GM18861 (cell line): ENCODE measurements at regions not wholly inside any gene's neighbourhood (a gene's known extent, or its start where the extent isn't known, plus 50 kb on each side); places are given as distances from the start of the nearest gene placed in this dataset.
"Not testable (repeated sequence)": the region's sequence is repeated elsewhere in the genome, so short reads cannot be mapped to it uniquely, and the experiment has no call there.

Source experiments
- ATAC-seq: cut with Tn5 transposase; IDR thresholded peaks from one replicate; pipeline ENCODE4 v1.9.1; 2021; ENCODE audit not compliant: unreplicated experiment

DNA sequence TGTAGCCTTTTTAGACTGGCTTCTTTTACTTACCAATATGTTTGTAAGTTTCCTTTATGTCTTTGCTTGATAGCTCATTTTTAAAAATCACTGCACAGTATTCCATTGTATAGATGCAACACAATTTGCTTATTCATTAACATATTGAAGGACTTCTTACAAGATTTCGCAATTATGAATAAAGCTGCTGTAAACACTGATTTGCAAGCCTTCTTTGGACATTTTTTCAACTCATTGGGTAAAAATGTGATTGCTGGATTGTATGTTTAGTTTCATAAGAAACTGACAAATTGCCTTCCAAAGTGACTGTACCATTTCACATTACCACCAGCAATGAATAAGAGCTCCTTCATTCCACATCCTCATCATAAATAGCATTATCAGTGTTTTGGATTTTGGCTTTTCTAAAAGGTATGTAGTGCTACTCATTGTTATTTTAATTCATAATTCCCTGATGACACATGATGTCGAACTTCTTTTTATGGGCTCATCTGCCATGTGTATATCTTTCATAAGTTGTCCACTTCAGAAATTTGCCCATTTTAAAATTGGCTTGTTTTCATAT, 80.7 kb downstream of the TFAP2B start:
- no peak for ATAC-seq

DNA sequence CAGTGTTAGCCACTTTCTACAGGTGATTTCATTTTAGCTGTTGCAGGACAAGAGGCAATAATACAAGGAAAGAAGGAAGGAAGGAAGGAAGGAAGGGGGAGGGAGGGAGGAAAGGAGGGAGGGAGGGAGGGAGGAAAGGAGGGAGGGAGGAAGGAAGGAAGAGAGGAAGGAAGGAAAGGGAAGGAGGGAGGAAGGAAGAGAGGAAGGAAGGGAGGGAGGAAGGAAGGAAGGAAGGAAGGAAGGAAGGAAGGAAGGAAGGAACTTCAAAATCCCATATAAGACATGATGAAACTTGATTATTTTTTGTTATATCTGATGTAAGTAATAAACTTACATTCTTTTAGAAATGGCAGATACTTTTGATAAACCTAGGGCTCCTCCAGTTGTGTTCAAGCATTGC, 83.6 kb downstream of the TFAP2B start:
- no peak for ATAC-seq

DNA sequence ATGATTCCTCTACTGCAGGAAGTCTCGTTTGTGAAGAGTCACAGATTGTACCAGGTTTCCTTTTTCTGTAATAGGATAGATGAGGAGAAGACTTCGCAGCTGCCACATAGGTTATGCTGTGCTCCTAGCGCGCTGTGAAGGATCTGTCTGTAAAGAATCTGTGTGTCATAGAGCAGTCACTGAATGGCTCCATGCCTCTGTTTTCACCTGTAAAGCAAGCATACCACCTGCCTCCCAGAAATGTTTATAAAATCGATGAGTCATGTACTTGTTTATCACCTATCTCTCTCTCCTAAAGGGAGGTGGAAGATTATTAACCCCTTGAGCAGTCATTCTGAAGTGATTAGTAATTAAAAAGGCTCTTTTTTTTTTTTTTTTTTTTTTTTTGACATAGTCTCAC, 86.6 kb downstream of the TFAP2B start:
- ATAC-seq, result no peak

DNA sequence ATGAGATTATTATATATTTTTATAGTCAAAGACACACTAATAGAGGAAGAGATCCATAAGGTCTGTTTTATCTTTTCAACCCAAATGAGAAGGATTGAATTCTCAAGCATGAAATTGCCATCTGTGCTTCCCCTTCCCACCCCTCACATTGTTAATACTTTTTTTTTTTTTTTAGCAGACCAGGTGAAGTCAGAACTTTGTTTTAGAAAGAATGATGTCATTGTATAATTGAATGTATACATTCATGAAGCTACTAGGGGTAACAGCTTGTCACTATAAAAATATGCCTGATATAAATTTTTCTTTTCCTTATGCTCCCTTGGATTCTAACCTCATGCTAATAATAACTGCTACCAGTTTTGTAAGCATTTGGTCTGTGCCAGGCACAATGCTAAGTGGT, 88.9 kb downstream of the TFAP2B start:
- no peak for ATAC-seq

DNA sequence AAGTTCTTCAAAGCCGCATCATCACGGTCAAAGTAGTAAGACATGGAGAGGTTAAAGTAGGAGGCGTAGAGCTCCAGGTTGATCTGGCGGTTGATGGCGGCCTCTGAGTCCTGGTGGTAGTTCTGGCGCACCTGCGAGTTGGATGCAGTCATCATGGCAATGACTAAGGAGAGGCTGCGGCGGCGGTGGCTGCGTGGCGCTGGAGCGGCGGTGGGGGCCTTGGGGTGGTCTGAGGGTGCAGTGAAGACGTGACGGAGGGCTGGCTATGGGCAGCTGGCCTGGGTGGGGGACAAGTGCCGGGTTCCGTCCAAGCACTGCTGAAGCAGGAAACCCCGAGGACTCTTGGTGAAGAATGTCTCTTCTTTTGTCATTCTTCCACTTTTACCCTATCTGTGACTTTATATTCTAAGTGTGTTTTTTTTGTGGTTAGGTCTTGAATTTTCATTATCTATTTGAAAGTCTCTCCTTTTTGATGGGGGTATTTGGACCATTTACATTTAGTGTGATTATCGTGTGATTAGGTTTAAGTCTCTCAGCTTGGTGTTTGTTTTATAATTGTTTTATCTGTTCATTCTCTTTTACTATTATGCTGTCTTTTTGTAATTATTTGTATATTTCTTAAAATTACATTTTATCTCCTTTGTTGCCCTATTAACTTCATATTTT, 94.6 kb downstream of the TFAP2B start:
- ATAC-seq, result no peak

DNA sequence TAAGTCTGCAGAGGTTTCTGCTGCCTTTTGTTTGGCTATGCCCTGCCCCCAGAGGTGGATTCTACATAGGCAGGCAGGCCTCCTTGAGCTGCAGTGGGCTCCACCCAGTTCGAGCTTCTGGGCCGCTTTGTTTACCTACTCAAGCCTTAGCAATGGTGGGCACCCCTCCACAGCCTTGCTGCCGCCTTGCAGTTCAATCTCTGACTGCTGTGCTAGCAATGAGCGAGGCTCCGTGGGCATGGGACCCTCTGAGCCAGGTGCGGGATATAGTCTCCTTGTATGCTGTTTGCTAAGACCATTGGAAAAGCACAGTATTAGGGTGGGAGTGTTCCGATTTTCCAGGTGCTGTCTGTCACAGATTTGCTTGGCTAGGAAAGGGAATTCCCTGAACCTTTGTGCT, 102.7 kb downstream of the TFAP2B start:
- not testable (repeated sequence) for ATAC-seq

DNA sequence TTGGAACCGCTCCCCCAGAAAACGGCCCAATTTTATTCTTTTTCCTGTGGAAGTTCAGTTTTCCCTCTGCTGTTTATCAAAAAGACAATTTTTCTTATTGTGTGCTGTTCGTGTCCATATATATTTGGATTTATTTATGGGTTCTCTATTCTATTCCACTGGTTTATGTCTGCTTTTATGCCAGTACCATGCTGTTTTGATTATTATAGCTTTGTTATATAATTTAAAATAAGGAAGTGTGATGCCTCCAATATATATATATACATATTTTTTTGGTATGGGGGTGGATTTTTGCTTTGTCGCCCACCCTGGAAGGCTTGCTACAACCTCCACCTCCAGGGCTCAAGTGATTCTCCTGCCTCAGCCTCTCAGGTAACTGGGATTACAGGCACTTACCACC, 103.3 kb downstream of the TFAP2B start:
- ATAC-seq, result no peak

DNA sequence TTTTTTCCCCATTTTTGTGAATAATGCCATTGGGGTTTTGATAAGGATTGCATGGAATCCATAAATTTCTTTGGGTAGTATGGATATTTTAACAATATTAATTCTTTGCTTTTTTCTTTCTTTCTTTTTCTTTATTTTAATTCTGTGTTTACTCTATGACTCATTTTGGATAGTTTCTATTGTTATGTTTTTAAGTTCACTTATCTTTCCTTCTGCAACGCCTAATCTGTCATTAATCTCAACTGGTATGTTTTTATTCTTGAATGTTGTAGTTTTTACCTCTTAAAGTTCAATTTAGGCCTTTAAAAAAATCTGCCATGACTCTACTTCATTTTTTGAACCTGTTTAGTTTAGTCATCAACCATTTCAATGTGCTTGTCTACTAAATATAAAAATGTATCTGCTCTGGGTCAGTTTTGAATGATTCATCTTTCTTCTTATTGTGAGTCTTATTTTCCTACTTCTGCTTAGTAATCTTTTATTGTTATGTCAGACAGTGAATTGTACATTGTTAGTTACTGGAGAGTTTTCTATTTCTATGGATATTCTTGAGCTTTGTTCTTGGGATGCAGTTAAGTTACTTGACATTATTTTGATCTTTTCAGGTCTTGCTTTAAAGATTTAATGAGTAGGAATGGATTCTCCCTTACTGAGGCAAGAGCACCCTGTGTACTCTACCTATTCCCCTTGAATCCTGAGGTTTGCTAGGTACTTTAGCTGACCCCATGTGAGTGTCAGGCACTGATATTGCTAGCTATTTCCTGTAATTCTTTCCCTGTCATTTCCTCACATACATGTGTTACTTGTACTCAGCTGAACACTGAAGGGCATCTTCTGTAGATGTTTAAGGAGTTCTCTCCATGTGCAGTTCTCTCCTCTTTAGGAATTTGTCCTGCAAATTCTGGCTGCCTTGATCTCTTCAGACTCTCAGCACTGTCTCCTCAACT, 104.2 kb downstream of the TFAP2B start:
- no peak for ATAC-seq

DNA sequence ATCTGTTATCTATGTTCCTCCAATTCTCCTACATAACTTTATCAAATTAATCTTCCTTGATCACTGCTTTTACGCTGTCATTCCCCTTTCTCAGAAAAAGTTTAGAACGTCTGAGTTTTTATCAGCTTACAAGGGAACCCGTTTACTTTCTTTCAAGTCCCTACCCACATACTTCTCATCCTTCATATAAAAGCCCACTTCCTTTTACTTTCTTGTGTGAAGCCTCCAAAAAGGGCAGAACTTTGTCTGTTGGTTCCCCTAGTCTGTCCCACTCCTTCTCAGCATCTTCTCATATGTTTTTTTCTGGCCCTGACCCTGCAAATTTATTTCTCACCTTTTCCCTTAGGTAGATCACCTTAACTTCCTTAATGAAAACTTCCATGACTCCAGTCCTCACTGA, 106.1 kb downstream of the TFAP2B start:
- no peak for ATAC-seq

DNA sequence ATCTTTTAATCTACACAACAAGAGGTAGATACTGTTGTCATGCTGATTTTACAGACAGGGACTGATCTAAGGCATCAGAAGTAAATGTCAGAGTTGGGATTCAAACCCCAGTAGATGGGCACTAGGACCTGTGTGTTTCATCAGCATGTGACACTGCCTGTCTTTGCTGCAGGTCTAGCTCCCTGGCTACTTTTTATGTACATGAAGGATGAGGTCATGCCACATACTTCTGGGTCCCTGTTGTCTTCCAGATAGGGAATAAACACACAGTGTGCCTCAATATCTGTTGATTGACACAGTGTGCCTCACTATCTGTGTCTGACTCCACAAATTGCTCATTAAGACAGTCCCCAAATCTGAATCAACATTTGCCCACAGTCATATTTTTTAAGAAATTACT, 106.9 kb downstream of the TFAP2B start:
- ATAC-seq, result no peak

DNA sequence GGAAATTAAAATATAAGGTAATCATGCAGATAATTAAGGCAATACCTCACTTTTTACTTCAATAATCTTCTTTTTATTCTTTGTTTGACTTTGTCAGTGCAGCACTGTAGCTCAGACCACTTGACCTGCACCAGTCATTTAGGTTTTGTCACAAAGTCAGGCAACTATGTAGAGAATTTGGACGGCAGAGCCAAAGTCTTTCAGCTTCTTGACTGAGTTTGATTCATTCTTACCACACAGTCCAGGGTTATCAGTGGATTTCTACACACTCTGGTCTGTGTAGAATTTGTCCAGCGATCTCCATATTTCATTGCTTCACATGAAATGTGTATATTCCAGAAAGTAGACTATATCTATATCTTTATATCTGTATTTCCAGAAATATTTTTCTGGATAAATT, 107.3 kb downstream of the TFAP2B start:
- no peak for ATAC-seq

DNA sequence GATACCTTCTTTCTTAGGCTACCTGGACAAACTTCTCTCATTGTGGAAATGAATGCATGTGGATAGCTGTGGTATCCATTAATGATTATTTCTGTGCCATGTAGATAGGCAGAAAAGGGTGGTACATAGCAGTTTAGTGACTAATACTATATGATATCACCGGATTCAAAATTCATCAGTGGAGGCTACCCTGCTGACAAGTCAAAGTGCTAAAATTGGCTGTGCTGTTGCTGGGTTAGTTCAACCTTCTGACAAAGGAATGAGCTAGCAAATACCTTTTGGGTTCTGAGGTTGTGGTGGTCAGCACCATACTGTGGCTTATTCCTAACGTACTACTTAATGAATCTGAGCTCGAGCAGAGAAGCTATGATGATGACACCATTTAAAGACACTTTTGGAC, 109.1 kb downstream of the TFAP2B start:
- ATAC-seq, result no peak

DNA sequence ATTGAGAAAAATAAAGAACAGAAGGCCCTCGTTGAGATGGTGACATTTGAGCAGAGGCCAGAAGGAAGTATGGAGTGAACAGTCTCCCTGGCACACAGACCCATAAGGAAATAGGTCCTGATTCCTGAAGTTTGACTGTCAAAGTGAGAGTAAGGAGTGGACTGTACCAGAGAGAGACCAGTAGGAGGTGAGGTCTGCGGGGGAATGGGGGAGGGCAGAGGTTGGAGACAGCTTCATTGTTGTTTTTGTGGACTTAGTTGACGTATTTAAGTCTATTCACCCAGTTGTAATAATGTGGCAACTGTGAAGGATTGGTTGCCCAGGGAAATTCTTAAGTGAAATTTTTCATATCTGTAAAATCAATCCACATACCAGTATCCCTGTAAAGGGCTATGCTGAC, 110.7 kb downstream of the TFAP2B start:
- no peak for ATAC-seq

DNA sequence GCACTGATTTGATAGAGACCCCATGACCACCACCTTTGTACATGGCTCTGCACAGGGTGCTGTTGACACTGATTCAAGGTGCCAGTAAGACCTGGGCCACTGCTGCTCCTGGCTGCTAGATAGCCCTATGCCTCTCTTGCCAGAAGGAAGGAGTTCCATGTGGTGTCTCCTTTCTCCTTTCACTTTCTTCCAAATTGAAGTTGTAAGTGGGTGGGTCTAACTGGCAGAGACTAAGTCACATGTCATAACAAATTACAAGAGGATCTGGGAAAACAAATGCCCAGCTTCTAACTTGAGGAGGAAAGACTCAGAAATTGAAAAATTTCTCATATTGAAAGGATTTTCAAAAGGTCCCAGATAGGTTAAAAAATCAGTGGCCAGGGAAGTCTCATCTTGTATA, 116.8 kb downstream of the TFAP2B start:
- no peak for ATAC-seq

DNA sequence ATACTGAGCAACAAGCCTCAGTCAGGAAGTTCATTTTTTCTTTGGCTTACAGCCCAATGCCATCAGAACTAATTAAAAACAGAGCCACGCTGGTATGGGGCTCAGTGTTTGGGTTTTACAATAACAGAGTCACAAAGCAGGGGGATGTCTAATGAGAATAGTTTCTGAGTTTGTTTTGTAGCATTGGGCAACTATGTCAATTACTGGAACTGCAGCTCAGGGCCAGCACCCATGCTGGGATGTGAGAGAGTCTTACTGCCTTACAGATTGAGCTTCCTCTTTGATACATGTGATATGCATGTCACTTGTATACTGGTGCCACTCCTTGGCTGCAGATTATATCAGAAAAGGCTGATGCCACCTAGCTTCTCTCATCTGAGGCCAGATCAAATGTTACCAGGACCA, 117.6 kb downstream of the TFAP2B start:
- no peak for ATAC-seq

DNA sequence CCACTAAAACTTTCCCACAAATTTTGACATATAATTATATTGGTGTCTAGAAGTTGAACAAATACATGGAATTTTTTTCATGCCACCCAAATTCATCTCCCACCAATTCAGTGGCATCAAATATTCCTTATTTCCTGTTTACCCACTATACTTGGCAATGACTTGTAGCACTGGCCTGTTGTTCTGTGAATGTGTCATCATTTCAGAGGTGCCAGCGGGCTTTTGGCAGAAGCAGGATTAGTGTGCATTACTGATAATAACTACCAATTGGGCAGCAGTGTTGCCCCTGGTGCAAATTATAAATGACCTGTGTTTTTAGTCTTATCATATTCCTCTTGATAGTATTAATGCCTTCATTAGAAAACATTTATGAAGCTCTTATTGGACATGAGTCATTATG, 121.3 kb downstream of the TFAP2B start:
- no peak for ATAC-seq

DNA sequence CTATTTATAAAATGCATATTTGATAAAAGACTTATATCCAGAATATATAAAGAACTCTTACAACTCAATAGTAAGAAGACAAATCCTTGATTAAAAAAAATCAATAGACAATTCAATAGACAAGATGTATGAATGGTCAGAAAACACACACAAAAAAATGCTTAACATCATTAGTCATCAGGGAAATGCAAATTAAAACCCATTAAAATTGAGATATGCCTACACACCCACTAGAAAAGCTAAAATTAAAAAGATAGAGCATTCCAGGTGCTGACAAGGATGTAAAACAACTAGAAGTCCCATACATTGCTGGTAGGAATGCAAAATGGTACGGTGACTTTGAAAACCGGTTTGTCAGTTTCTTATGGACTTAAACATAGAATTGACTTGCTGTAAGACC, 127.1 kb downstream of the TFAP2B start:
- ATAC-seq, result no peak

DNA sequence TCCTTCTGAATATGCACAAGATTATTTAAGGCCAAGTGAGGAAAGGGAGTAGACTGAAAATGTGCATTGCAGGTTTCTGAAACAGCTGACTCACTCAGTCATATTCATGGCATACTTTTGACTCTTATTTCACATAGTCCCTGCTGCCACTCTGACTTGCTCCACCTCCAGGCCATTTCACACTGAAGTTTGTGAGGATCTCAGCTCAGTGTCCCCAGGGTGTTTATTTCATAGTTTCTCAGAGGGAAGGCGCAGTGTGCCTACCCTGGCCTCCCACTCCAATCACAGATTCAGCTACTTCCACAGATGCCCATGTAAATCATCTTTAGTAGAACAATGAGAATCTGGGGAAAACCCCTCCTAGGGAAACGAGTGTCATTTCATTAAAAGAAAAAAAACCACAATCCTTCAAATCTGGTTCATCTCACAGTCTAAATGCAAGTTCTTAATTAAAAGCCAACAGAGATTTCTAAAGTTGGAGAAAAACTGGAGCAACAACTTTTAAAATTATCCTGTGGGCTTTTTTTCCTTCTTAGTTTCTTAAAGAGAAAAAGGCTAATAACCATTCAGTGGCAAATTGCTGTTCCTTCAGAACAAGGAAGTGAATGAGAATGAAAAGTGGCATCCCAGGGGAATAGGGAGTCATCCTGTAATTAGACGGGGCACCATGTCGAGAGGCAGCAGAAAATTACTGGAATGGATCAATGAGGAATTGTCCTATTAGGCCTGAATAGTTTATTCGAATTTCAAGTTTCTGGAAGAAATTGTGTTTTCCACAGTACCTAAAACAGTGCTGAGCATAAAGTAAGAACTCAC, 133.6 kb downstream of the TFAP2B start:
- ATAC-seq, result peak; percentile 57

DNA sequence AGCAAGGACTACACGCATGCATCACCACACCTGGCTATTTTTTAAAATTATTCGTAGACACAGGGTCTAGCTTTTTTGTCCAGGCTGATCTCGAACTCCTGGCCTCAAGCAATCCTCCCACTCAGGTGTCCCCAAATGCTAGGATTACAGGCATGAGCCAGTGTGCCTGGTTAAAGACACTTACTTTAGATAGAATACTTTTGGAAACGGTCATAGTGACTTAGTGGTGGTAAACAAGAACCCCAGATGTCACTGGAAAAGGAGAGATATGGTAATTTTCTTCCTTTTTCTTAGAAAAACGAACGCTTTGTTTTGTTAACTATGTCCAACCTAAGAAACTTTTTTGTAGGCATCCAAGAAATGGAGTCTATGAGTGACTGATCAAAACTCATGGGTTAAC, 137.3 kb downstream of the TFAP2B start:
- no peak for ATAC-seq

DNA sequence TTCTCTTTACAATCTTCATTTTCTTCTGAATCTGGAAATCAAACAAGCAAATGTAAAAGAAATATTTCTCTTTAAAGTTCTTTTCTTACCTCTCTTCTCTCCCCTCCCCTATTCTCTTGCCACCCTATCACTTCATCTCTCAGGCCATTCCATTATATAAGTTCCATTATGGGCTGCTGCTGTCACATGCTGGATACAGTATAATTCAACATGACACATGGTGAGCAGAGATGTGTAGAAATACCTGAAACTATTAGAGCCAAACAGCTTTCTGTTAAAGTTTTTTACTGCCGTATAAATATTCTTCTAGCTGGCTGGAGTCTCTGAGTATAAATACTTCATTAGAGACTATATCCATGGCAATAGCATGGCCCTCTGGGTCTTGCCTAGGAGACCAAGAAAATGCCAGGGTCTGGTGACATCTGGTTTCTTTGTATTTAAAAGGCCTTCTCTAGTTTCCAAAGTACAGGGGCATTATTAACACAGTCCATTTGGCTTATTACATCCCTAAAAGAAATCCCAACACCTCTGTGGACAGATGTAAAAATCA, 139.6 kb downstream of the TFAP2B start:
- ATAC-seq, result no peak

DNA sequence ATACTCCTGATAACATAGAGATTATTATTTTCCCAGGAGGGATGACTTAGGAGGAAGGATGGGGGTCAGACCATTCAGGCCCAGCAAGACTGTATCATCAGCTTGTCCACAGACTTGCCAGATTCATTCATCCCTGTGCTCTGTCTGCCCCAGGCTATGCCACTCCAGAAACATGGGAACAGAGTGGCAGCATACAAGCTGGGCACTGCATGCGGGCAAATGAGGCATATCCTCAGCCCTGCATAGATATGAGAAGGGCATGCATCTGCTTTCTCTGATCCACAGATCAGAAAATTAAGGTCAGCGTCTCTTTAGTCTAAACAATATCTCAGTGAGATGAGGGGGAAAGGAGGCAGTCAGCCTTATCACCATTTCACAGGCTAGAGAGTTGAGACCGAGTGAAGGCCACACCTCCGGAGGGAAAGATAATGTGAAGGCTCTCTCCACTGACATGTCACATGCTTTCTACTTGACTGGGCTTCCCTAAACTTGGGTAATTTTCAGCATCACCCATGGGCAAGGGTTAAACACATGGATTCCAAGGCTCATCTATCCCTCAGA, 140.5 kb downstream of the TFAP2B start:
- no peak for ATAC-seq
